Activated T-cell treated with anti-CD3 and anti-CD28 coated beads, Interleukin-2, amount 50 U/mL, for 4 hours (primary cell): ENCODE measurements at regions not wholly inside any gene's neighbourhood (a gene's known extent, or its start where the extent isn't known, plus 50 kb on each side); places are given as distances from the start of the nearest gene placed in this dataset.
A peak's percentile ranks its signal among the peaks of the same experiment; 100 is the strongest.
"Not testable (repeated sequence)": the region's sequence is repeated elsewhere in the genome, so short reads cannot be mapped to it uniquely, and the experiment has no call there.

Experiments
- ATAC-seq, 2 donors: fragments of 200-7000 bp; cut with Tn5 transposase; one replicate each; pipeline ENCODE4 v1.10.0; 2021
- DNase-seq: peaks from one replicate; pipeline ENCODE4 v3.0.0-alpha.2; 2020
- H3K27me3 Mint-ChIP-seq: one replicate; pipeline ENCODE4 v1.8.0; 2021; ENCODE audit warnings: low read depth, mixed read lengths
- H3K36me3 Mint-ChIP-seq: one replicate; pipeline ENCODE4 v1.8.0; 2022; ENCODE audit warnings: mixed read lengths; ENCODE audit not compliant: insufficient read depth
- H3K4me1 Mint-ChIP-seq: one replicate; pipeline ENCODE4 v1.8.0; 2021; ENCODE audit warnings: low read depth, mixed read lengths
- H3K4me3 Mint-ChIP-seq: one replicate; pipeline ENCODE4 v1.8.0; 2021; ENCODE audit warnings: mild to moderate bottlenecking, moderate library complexity, mixed read lengths
- H3K9me3 Mint-ChIP-seq: one replicate; pipeline ENCODE4 v1.8.0; 2021; ENCODE audit warnings: mixed read lengths

- peaks cover 2% of the 10 kb centered on the region for H3K36me3 Mint-ChIP-seq
- peaks cover 5% of the 10 kb centered on the region for H3K9me3 Mint-ChIP-seq
- no peak overlapping the region for H3K4me3 Mint-ChIP-seq
- DNase-seq (no peak), ATAC-seq (peak; percentile 70 to 72)
- H3K4me1 Mint-ChIP-seq, result no peaks in the 10 kb centered on the region
- H3K27me3 Mint-ChIP-seq, result no peaks in the 10 kb centered on the region
Measured at GRCh38 chr15:56798639-56799038, 65.3 kb upstream of the ZNF280D start.

- ATAC-seq, result no peak
- no peak for DNase-seq
Measured at GRCh38 chr15:56797720-56798275, 64.5 kb upstream of the ZNF280D start.

GRCh38 chr15:56795502-56795901, 62.2 kb upstream of the ZNF280D start:
- Mint-ChIP-seq H3K9me3 (peaks cover 18% of the 10 kb centered on the region), H3K4me3 (no peak overlapping the region), H3K36me3 (no peaks in the 10 kb centered on the region), H3K4me1 (no peaks in the 10 kb centered on the region), H3K27me3 (peaks cover 2% of the 10 kb centered on the region)
- DNase-seq, result no peak
- ATAC-seq, result no peak

More at GRCh38 chr15:56797720-56798275, 64.5 kb upstream of the ZNF280D start:
- no peaks in the 10 kb centered on the region for H3K4me1 Mint-ChIP-seq
- peaks cover 5% of the 10 kb centered on the region for H3K9me3 Mint-ChIP-seq
- no peak overlapping the region for H3K4me3 Mint-ChIP-seq
- no peaks in the 10 kb centered on the region for H3K27me3 Mint-ChIP-seq
- peaks cover 2% of the 10 kb centered on the region for H3K36me3 Mint-ChIP-seq

- no peak overlapping the region for H3K4me3 Mint-ChIP-seq
- H3K4me1 Mint-ChIP-seq, result no peaks in the 10 kb centered on the region
- no peak for DNase-seq
- peaks cover 2% of the 10 kb centered on the region for H3K27me3 Mint-ChIP-seq
- ATAC-seq, result no peak
- peaks cover 18% of the 10 kb centered on the region for H3K9me3 Mint-ChIP-seq
- no peaks in the 10 kb centered on the region for H3K36me3 Mint-ChIP-seq
Measured at GRCh38 chr15:56794553-56795329, 61.4 kb upstream of the ZNF280D start.

GRCh38 chr15:56794165-56794552, 60.9 kb upstream of the ZNF280D start:
- Mint-ChIP-seq H3K9me3 (peaks cover 18% of the 10 kb centered on the region), H3K36me3 (no peaks in the 10 kb centered on the region)

GRCh38 chr15:56792211-56792610, 58.9 kb upstream of the ZNF280D start:
- H3K36me3 Mint-ChIP-seq, result no peaks in the 10 kb centered on the region
- H3K4me3 Mint-ChIP-seq, result no peak overlapping the region
- ATAC-seq (no peak), DNase-seq (no peak)
- peaks cover 4% of the 10 kb centered on the region for H3K27me3 Mint-ChIP-seq
- H3K4me1 Mint-ChIP-seq, result peaks cover 3% of the 10 kb centered on the region
- H3K9me3 Mint-ChIP-seq, result peaks cover 26% of the 10 kb centered on the region

More at GRCh38 chr15:56794165-56794552, 60.9 kb upstream of the ZNF280D start:
- DNase-seq (no peak), ATAC-seq (no peak)
- Mint-ChIP-seq H3K27me3 (peaks cover 4% of the 10 kb centered on the region), H3K4me1 (no peaks in the 10 kb centered on the region), H3K4me3 (no peak overlapping the region)

- H3K9me3 Mint-ChIP-seq, result peaks cover 26% of the 10 kb centered on the region
- H3K4me3 Mint-ChIP-seq, H3K36me3 Mint-ChIP-seq, H3K27me3 Mint-ChIP-seq, H3K4me1 Mint-ChIP-seq, ATAC-seq, DNase-seq: not testable (repeated sequence)
Measured at GRCh38 chr15:56791521-56791920, 58.2 kb upstream of the ZNF280D start.

- Mint-ChIP-seq H3K4me3 (no peak overlapping the region), H3K4me1 (peaks cover 12% of the 10 kb centered on the region), H3K36me3 (no peaks in the 10 kb centered on the region), H3K27me3 (peaks cover 4% of the 10 kb centered on the region), H3K9me3 (peaks cover 21% of the 10 kb centered on the region)
- ATAC-seq (no peak), DNase-seq (no peak)
Measured at GRCh38 chr15:56788359-56788758, 55.0 kb upstream of the ZNF280D start.

- peaks cover 12% of the 10 kb centered on the region for H3K4me1 Mint-ChIP-seq
Measured at GRCh38 chr15:56786966-56787365, 53.7 kb upstream of the ZNF280D start.

GRCh38 chr15:56783857-56784661, 50.8 kb upstream of the ZNF280D start:
- no peak for ATAC-seq
- Mint-ChIP-seq H3K27me3 (no peaks in the 10 kb centered on the region), H3K36me3 (no peaks in the 10 kb centered on the region), H3K9me3 (peaks cover 7% of the 10 kb centered on the region), H3K4me1 (peaks cover 20% of the 10 kb centered on the region), H3K4me3 (no peak overlapping the region)
- no peak for DNase-seq

More at GRCh38 chr15:56786966-56787365, 53.7 kb upstream of the ZNF280D start:
- DNase-seq (no peak), ATAC-seq (peak; percentile 91 to 94)
- peaks cover 14% of the 10 kb centered on the region for H3K9me3 Mint-ChIP-seq
- peak overlapping the region; percentile 40 for H3K4me3 Mint-ChIP-seq
- no peaks in the 10 kb centered on the region for H3K36me3 Mint-ChIP-seq
- peaks cover 2% of the 10 kb centered on the region for H3K27me3 Mint-ChIP-seq

- DNase-seq (no peak), ATAC-seq (no peak)
- Mint-ChIP-seq H3K4me1 (peaks cover 20% of the 10 kb centered on the region), H3K9me3 (peaks cover under 1% of the 10 kb centered on the region), H3K27me3 (no peaks in the 10 kb centered on the region), H3K36me3 (no peaks in the 10 kb centered on the region), H3K4me3 (no peak overlapping the region)
Measured at GRCh38 chr15:56783156-56783856, 50.0 kb upstream of the ZNF280D start.
